HG02610 (cell line): ENCODE measurements at regions not wholly inside any gene's neighbourhood (a gene's known extent, or its start where the extent isn't known, plus 50 kb on each side); places are given as distances from the start of the nearest gene placed in this dataset.

Experiments
- ATAC-seq: cut with Tn5 transposase; IDR thresholded peaks from one replicate; pipeline ENCODE4 v1.9.1; 2021; ENCODE audit warnings: mild to moderate bottlenecking, moderate library complexity; ENCODE audit not compliant: unreplicated experiment

DNA sequence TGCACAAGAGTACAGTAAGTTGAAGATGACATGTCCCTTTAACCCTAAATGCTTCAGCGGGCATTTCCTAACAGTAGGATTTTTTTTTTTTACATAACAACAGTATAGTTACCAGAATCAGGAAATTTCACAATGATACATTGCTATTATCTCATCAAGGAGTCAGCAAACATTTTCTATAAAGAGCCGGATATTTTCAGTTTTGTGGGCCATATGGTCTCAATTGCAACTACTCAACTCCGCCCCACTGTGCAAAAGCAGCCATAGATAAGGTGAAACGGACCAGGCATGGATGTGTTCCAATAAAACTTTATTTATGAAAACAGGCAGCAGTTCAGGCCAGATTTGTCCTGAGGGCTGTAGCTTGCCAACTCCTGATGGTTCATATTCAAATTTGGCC is 130.6 kb downstream of the SMAD6 start:
- no peak for ATAC-seq

DNA sequence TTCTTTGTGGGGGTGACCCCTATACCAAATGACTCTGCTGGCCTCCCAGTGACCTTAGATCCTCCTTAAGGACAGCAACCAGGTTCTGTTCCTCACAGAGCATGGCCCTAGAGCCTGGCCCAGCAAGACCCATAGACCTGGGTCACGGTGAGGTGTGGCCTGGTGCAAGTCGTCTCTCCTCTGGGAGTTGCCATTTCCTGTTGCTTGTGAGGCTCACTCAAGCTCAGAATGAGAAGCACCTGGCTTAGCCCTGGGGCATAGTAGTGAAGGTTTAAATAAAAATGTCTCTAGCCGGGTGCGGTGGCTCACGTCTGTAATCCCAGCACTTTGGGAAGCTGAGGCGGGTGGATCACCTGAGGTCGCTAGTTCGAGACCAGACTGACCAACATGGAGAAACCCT is 131.3 kb downstream of the SMAD6 start:
- no peak for ATAC-seq

DNA sequence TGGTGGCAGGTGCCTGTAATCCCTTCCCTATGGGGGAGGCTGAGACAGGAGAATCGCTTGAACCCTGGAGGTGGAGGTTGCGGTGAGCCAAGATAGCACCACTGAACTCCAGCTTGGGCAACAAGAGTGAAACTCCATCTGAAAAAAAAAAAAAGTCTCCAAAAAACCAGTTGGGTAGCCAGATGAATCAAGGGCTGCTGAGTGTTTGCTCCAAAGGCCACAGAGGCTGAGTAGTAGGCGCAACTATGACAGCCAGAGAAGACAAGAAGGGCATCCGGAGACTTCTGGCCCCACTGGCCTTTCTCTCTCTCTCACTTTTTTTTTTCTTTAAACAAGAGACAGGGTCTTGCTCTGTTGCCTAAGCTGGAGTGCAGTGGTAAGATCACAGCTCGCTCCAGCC is 131.8 kb downstream of the SMAD6 start:
- ATAC-seq: no peak

DNA sequence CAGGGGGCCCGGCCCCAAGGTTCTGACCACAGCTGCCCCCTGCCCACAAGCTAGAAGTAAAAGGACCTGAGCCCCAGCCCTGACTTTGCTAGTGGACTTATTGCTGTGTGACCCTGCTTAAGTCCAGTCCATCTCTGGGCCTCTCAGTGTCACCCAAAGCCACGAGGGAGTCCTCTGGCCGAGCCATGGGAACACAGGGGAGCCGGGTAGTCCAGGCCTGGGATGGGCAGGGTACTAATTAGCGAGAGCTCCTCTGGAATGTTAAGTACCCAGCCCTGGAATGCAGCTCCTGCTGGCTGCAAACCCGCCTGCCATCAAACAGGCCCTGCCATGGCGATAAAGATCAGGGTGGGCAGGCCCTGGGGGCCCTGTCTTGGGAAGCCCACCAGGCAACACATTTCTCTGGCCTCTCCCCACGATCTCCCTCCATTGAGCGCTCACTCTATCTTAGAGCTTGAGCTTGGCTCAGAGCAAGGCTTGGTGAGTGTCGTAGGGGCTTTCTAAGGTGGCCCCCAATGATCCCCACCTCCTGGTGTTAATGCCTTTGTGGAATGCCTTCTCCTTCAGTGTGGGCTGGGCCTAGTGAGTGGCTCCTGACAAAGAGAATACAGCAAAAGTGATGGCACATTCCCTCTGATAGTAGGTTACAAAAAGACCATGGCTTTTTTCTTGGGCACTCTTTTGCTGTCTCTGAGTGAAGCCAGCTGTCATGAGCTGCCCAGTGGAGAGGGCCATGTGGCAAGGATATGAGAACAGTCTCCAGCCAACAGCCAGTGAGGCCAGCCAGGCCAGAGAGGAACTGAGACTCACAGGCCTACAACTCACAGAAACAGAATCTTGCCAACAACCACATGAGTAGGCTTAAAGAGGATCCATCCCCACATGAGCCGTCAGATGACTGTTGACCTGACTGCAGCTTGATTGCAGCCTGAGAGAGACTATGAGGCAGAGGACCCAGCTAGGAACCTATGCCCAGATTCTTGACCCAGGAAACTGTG is 133.1 kb downstream of the SMAD6 start:
- no peak for ATAC-seq

DNA sequence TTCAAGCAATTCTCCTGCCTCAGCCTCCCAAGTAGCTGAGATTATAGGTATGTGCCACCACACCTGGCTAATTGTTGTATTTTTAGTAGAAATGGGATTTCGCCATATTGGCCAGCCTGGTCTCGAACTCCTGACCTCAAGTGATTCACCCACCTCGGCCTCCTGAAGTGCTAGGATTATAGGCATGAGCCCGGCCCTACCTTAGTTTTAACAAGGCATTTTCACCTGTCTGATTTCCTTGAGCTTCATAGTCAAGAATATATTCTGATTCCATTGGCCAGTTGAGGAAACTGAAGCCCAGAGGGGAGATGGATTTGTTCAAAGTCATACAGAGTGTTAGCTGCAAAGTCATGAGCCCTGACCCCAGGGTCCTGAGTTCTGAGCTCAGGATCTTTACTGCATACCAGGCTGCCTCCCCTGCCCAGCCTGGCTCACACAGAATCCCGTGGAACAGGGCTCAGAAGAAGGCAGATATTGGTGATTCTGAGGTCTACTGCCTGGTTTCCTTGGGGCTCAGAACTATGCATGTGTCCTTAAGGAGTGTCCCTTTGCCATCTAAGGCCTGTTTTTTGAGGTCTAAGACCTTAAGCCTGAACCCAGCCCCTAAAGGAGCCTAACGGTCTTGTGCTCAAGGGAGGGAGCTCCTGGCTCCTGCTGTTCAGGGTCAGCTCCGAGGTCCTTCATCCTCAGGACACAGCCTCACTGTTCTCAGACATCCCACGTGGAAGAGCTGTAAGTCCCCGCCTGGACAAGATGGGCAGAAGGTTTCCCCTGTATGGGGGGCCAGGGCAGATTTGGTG is 134.4 kb downstream of the SMAD6 start:
- no peak for ATAC-seq

DNA sequence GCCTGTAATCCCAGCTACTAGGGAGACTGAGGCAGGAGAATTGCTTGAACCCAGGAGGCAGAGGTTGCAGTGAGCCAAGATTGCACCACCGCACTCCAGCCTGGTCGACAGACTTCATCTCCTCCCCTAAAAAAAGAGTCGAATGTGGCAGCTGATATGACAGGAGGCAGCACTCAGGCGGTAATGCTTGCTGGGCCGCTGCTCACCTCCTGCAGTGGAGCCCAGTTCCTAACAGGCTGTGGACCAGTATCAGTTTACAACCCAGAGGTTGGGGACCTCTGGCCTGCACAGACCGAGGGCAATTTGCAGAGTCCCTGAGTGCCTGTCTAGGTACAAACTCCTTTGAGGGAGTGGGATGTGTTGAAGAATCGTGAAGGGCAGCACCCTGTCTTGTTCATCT is 136.2 kb downstream of the SMAD6 start:
- no peak for ATAC-seq

DNA sequence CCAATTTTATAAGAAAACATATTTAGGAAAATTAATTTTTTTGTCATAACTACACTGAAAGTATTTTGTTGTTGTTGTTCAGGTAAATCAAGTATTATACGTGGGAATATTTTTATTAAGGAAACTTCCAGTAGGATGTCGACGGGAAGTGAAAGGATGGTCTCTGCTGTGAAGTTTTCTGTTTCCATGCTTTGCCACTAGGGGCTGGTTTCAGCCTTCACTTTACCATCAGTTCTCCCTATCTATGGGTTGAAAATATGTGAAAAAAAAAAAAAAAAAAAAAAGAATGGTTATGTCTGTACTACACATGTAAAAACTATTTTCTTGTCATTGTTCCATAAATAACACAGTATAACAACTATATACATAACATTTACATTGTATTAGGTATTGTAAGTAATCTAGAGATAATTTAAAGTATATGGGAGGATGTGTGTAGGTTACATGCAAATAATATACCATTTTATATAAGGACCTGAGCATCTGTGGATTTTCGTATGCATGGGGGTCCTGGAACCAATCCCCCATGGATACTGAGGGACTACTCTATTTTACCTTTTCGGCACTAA is 136.7 kb downstream of the SMAD6 start:
- ATAC-seq: no peak

DNA sequence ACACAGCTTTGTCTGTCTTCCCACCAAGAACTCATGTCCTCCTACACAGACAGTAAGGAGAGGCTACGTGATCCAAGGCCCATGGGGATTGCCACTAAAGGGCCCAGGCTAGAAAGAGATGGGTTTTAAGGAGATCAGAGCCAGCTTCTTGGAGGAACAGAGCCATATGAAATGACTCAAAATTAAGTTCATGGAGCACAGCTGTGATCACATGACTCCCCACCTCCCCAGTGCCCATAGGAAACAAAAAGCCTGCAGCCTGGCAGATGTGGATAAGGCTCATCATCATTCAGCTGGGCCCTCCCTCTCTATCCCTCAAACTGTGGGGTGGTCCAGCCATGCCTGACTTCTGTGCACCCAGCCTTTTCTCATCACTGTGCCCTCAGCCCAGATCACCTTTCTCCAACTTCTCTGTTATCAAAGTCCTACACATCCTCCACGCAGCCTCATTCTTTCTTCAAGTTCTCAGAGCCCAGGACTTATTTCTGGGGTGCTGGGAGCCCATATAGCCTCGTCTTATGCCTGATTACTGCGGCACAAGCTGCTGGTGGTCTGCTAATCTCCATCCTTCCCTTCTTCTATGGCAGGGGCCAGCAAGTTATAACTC is 137.6 kb downstream of the SMAD6 start:
- no peak for ATAC-seq

DNA sequence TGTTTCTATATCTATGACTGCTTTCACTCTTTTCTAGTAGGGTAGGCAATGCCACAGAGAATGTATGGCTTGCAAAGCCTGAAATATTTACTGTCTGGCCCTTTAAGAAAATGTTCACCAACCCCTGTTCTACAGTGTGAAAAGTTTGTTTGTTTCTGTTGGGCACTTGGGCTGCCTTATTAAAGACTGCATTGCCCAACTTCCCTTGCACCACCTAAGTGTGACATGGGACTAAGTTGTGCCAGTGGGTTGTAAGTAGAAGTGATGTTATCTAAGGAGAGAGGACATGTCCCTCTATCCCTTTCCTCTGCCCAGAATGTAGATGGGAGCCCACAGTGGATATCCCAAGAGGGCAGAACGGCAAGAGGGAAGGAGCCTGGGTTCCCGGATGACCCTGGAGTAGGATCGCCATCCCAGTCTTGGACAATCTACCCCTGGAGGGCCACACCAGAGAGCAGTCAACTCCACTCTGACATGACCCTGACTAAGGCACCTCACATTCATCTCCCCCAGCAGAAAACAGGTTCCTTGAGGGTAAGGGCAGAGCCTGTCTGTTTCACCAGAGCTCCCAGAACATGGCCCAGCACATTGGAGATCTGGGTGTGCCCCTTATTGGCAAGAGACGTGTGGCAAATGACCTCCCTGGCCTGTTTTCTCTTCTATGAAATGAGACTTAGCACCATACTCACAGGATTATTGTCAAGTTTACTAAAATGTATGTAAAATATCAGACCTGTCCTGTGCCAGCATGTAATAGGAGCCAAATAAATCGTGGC is 138.8 kb downstream of the SMAD6 start:
- ATAC-seq: no peak

DNA sequence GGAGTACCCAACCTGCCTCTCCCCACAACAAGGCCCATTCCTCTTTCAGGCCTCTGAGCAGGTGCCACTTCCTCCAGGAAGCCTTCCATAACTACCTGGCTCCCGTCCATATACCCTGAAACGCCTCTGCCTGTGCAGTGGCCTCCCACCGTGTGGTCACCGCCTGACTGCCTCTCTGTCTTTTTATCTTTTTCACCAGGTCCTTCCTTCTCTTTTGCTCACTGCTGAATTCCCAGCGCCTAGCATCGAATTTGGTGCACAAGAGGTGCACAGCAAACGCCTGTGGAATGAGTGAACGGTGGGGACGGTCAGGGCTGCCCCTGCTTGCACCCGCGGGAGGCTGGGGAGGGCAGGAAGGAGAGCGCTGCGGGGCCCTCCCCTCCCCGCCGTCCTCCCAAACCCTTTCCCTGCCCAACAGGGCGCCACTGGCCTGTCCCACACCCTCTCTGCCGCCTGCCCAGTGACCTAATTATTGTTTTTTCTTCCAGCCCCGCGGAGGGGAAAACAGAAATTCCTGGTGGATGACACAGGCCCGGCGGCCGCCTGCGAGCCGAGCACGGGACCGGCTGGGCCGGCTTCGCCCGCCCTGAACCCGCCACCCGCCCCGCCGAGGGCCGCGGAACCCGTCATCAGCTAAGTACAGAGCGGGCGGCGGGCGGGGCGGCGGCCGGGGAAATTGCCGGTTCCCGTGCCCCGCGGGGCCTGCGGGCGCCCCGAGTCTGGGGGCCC is 140.1 kb downstream of the SMAD6 start:
- ATAC-seq: no peak

DNA sequence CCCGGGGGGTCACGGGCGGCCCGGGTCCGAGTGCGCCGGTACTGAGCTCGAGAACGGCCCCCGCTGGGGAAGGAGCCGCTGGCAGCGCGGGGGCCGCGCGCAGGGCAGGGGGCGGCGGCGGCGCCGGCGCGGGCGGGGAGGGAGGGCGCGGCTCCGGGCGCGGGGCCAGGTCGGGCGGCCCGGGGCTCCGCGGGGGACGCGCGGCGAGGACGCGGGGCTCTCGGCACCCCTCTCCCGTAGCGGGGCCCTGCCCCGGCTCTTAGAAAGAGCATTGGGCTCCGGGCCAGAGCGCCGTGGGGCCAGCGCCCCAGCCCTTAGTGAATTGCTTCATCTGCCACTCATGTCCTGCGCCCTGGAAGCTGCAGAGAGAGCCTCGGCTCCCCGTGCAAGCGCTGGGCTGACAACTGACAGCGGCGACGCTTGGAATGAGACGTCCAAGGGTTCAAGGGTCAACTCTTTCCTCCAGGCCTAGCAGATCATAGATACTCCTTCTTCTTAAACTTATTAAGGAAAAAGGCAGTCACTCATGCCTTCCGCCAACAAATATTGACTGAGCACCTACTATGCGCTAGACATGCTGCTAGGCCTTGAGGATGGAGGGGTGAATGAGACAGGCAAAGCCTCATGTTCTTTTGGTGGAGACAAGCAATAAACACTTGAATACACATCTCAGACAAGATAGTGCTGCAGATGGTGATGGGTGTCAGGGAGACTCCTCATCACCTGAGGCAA is 140.8 kb downstream of the SMAD6 start:
- no peak for ATAC-seq

DNA sequence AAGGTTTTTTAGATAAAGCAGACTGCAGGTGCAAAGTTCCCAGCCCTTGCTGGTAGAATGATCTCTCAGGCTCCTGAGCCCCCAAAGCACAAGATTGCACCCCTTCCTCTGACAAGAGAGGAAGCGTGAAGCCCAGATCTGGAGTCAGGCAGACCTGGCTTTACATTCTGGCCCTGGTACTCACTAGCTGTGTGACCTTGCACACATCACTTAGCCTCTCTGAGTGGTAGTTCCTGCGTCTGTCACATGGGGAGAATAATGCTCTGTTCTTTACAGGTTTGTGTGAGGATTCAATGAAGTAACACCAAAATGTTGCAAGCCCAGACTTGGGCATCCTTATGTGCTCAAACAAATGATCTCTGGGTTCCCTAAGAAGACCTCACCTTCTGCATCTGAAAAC is 141.5 kb downstream of the SMAD6 start:
- ATAC-seq: no peak

DNA sequence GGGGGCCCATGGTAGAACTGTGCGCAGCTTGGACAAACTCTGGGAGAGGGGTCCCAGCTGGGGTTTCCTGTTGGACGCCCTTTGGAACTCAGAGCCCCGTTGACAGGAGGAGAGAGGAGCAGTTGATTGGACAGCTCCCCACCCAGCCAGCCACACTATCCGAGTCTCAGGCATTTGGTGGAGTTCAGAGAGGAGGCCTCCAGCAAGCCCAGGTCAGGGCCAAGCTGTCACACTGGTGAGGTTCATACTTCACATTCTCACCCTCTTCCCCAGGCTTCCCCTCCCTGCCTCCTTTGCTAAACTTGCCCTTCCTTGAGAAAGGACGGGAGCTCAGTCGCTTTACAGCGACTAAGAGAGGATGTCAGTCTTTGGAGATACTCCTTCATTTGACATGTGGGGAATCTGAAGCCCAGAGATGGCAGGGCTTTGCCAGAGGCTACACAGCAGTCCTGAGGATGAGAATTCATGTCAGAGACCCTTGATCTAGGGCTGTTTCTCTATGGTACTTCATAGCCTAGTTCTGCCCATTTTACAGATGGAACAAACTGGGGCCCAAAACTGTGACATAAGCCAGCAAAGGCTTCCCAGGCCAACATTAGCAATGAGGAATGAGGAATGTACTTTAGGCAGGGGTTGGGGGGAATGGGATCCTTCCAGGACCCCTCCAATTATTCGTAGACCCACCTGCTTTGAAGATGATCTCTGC is 142.2 kb downstream of the SMAD6 start:
- no peak for ATAC-seq

DNA sequence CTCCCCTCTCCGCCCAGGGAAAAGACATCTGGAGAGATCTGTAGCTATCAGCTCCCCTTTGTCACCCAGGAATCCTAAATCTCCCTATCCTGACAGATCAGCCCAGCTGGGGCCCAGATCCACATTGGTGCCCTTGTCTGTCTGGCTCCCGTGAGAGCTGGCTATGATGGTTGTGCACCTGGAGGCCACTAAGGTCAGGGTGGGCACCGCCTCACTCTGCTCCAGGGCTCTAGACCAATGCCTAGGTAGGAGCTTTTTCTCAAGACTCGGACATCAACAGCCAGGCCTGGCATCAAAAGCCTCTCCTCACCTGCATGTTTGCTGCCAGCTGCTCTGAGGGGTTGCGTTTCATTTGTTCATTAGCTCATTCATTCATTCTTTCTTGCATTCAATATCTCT is 142.7 kb downstream of the SMAD6 start:
- ATAC-seq: no peak

DNA sequence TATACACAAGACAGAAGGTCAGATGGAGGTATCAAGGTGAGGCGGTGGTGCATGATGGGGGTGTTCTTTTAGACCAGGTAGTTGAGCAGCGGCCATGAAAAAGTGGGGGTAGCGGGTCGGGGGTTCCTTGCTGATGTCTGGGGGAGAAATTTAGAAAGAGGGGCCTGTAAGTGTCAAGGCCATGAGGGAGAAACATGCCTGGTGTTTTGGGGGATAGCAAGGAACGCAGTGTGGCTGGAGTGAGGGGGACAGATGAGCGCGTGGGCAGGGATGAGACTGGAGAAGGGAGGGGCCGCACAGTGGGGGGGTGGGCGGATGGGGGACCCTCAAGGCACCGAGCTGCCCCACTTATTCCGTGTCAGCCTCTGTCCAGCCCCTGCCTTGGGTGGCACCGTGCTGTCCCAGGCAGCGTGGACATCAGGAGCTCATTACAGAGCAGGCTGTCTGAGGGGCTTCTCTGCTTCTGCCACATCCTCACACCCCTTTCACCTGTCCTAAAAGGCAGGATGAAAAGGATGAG is 143.3 kb downstream of the SMAD6 start:
- ATAC-seq: no peak

DNA sequence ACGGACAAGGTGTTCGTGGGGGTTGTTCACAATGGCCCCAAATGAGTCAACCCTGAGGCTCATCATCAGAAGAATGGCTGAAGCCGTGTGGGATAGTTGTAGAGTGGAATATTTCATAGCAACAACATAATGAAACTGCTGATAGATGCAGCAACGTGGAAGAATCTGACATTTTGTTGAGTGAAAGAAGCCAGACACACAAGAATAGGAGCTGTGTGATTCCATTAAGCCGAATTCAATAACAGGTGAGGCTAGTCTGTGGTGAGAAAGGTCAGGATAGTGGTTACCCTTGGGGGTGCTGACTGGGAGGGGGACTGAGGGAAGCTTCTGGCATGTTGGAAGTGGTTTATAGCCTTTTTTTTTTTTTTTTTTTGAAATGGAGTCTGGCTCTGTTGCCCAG is 144.0 kb downstream of the SMAD6 start:
- ATAC-seq: no peak

DNA sequence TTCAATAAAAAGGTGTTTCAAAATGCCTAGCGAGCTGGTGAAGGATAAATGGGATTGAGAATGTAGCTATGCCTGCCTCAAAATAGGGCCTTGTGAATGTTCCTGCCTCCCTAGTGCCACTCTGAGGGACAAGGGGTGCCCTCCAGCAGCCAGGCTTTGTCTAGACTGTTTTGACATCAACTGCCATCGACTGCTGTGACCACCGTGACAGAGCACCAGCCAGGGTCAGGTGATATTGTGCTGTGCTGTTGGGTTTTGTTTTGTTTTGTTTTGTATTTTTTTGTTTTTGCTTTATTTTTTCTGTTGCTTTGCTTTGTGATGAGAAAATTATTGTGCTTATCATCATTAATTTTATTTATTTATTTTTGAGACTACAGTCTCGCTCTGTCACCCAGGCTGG is 144.8 kb downstream of the SMAD6 start:
- no peak for ATAC-seq

DNA sequence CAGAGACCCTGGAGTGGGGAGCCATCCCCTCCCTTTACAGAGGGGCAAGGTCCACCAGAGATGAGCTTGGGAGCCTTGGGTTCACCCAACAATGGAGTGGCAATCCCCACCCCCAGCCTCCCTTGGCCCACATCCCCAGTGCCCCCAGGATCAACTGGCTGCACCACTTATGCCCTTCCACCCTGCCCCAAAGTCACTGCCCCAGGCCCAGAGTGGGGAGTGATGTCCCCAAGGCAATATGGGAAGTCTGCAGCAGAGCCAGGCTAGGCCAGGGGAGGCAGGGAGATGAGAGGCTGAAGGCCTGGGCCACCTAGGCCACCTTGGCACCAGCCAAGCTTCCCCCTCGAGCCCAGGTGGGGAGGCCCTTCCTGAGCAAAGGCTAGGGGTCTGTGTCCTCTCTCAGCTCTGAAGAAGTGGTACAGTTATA is 145.5 kb downstream of the SMAD6 start:
- ATAC-seq: no peak
